Endothelial cell of umbilical vein (primary cell): ENCODE measurements at regions not wholly inside any gene's neighbourhood (a gene's known extent, or its start where the extent isn't known, plus 50 kb on each side); places are given as distances from the start of the nearest gene placed in this dataset.

ENCODE experiments used
- BruUV-seq: library from RNA; stranded (reverse); fragments of 400-500 nt; replicated peaks from 2 replicates; lab custom pipeline; 2021; lab: Mats Ljungman, UMichigan
- CTCF ChIA-PET: fragments of 300-600, 350-600 bp; sonication (Branson Sonifier 250); formaldehyde crosslinking; loops from one replicate; lab custom pipeline; 2021; ENCODE audit warnings: antibody characterized with exemption, inconsistent platforms; lab: Charles Lee
- POLR2A ChIA-PET: fragments of 300-600, 350-600 bp; sonication (Branson Sonifier 250); formaldehyde crosslinking; loops from one replicate; lab custom pipeline; 2021; ENCODE audit warnings: antibody characterized with exemption, inconsistent platforms; lab: Charles Lee
- DNase-seq: peaks from one replicate; pipeline ENCODE4 v3.0.0-alpha.2; 2011; ENCODE audit warnings: low read depth, low spot score
- FAIRE-seq: peaks from 2 replicates; lab custom pipeline; 2011; peaks lifted over from hg19 to GRCh38; lab: Jason Lieb, UNC
- H2AFZ ChIP-seq: 2 replicates; pipeline ENCODE4 v1.6.0; 2012; ENCODE audit warnings: low read depth, low read length, control low read depth, inconsistent platforms
- H3K27ac ChIP-seq: 2 replicates; pipeline ENCODE4 v1.5.1; 2011; ENCODE audit warnings: low read depth, mild to moderate bottlenecking, control low read depth, low read length, moderate library complexity; ENCODE audit not compliant: insufficient read depth
- H3K27me3 ChIP-seq, 2 experiments: 2 replicates each; pipeline versions ENCODE4 v1.6.0 to v1.6.1; 2011; ENCODE audit warnings: low read length in 2 of 2, mixed read lengths in 1 of 2; ENCODE audit not compliant: control insufficient read depth in 2 of 2, insufficient read depth in 2 of 2
- H3K36me3 ChIP-seq, 2 experiments: 2 replicates in 1 of 2; 3 replicates in 1 of 2; pipeline ENCODE4 v1.5.1; 2011; ENCODE audit warnings: low read length in 2 of 2, mild to moderate bottlenecking in 1 of 2, moderate library complexity in 1 of 2; ENCODE audit not compliant: control insufficient read depth in 2 of 2, insufficient read depth in 2 of 2; ENCODE audit errors: extremely low read depth in 1 of 2
- H3K4me1 ChIP-seq: 3 replicates; pipeline ENCODE4 v1.5.1; 2011; ENCODE audit warnings: mild to moderate bottlenecking, low read length; ENCODE audit not compliant: control insufficient read depth, insufficient read depth; ENCODE audit errors: extremely low read depth
- H3K4me2 ChIP-seq: 2 replicates; pipeline ENCODE4 v1.6.1; 2011; ENCODE audit warnings: low read length, control low read depth, mixed read lengths; ENCODE audit not compliant: insufficient read depth
- H3K4me3 ChIP-seq, 3 experiments: fragments of 200-600 bp in 1 of 3; sonication (generic), shearing (Covaris generic) in 1 of 3; replicated peaks in 1 of 3; 2 replicates each; pipeline ENCODE4 v1.5.1; 2011 to 2016; ENCODE audit warnings: control low read depth in 3 of 3, low read length in 3 of 3, mild to moderate bottlenecking in 2 of 3, inconsistent platforms in 1 of 3, low read depth in 1 of 3, moderate library complexity in 1 of 3; ENCODE audit not compliant: insufficient read depth in 1 of 3
- H3K79me2 ChIP-seq: 2 replicates; pipeline ENCODE4 v1.6.0; 2012; ENCODE audit warnings: low read length, inconsistent platforms; ENCODE audit not compliant: control insufficient read depth, insufficient read depth
- H3K9ac ChIP-seq: replicated peaks from 2 replicates; pipeline ENCODE3; 2011; ENCODE audit warnings: low read length, control low read depth; ENCODE audit not compliant: insufficient read depth; ENCODE audit errors: extremely low read depth
- H3K9me1 ChIP-seq: replicated peaks from 3 replicates; pipeline ENCODE4 v1.6.0; 2011; ENCODE audit warnings: mild to moderate bottlenecking, low read length; ENCODE audit not compliant: control insufficient read depth, insufficient read depth; ENCODE audit errors: extremely low read depth
- H3K9me3 ChIP-seq: replicated peaks from 2 replicates; pipeline ENCODE4 v1.5.1; 2012; ENCODE audit warnings: low read length, inconsistent platforms; ENCODE audit not compliant: control insufficient read depth, insufficient read depth
- H4K20me1 ChIP-seq: replicated peaks from 2 replicates; pipeline ENCODE3; 2011; ENCODE audit warnings: mild to moderate bottlenecking, low read length; ENCODE audit not compliant: control insufficient read depth, insufficient read depth; ENCODE audit errors: extremely low read depth
- CTCF ChIP-seq, 2 donors: IDR thresholded peaks; 1 replicate in 1 of 2; 2 replicates in 1 of 2; pipeline ENCODE4 v1.5.1; 2011; ENCODE audit warnings: low read length in 2 of 2, mild to moderate bottlenecking in 2 of 2, moderate library complexity in 2 of 2, control low read depth in 1 of 2, inconsistent platforms in 1 of 2, low read depth in 1 of 2; ENCODE audit not compliant: insufficient read depth in 1 of 2; ENCODE audit errors: extremely low read depth in 1 of 2
- EZH2 ChIP-seq: IDR thresholded peaks from 2 replicates; pipeline ENCODE4 v1.6.1; 2012; ENCODE audit warnings: borderline replicate concordance, low read depth, mild to moderate bottlenecking, moderate library complexity, low read length, inconsistent platforms; ENCODE audit not compliant: severe bottlenecking
- FOS ChIP-seq: IDR thresholded peaks from 2 replicates; pipeline ENCODE4 v1.6.1; 2011; ENCODE audit warnings: mild to moderate bottlenecking, low read length, moderate library complexity, borderline replicate concordance; ENCODE audit not compliant: insufficient read depth
- GATA2 ChIP-seq: IDR thresholded peaks from 2 replicates; pipeline ENCODE4 v1.7.0; 2011; ENCODE audit warnings: low read depth, mild to moderate bottlenecking, moderate library complexity, mixed read lengths, low read length; ENCODE audit not compliant: insufficient read length, insufficient read depth
- JUN ChIP-seq: IDR thresholded peaks from 2 replicates; pipeline ENCODE4 v1.6.1; 2011; ENCODE audit warnings: borderline replicate concordance, low read depth; ENCODE audit not compliant: insufficient read length, insufficient read depth
- MYC ChIP-seq: IDR thresholded peaks from one replicate; pipeline ENCODE4 v1.6.1; 2011; ENCODE audit warnings: mild to moderate bottlenecking, low read depth, low read length
- POLR2A ChIP-seq: IDR thresholded peaks from 2 replicates; pipeline ENCODE4 v1.6.1; 2012; ENCODE audit warnings: low read depth, mild to moderate bottlenecking, control low read depth, low read length
- POLR2AphosphoS5 ChIP-seq: IDR thresholded peaks from 2 replicates; pipeline ENCODE4 v1.6.1; 2012; ENCODE audit warnings: low read depth, mild to moderate bottlenecking, control low read depth, low read length, moderate library complexity; ENCODE audit not compliant: insufficient read depth
- dilution Hi-C: fragments of 300-500 bp; cut with MboI; formaldehyde crosslinking; loops from one replicate; pipeline ENCODE4 v1.15.0; 2019; ENCODE audit warnings: low sequenced_read_pairs; ENCODE audit not compliant: extremely low pct_ligation_motif_present
- intact Hi-C: fragments of 100-400 bp; cut with micrococcal nuclease; formaldehyde crosslinking; loops from one replicate; pipeline ENCODE4 v1.10.0; 2022
- TF ChIP-seq, protein P1 (sequence below): IDR thresholded peaks from 2 replicates; pipeline ENCODE4 v1.6.1; 2011; ENCODE audit not compliant: insufficient read depth, insufficient read length

GRCh38 chr20:6921717-6922386, 154.4 kb downstream of the BMP2 start:
- no peaks in the 10 kb centered on the region for H3K4me1 ChIP-seq
- no peak overlapping the region for H3K4me2 ChIP-seq
- H4K20me1 ChIP-seq = no peaks in the 10 kb centered on the region
- no peak for DNase-seq
- dilution Hi-C loops = no loop called here
- no TSS peak for BruUV-seq
- H3K9me1 ChIP-seq = no peaks in the 10 kb centered on the region
- FAIRE-seq = no peak
- no peaks in the 10 kb centered on the region for H3K79me2 ChIP-seq
- H3K27ac ChIP-seq = no peak overlapping the region
- ChIA-PET POLR2A (no interaction called here), CTCF (interaction anchor here (2.0 kb wide), 1 partner anchor 15 kb away, joined by 4 read pairs; no protein-coding TSS in a partner anchor)
- no peak overlapping the region for H3K4me3 ChIP-seq
- no peaks in the 10 kb centered on the region for H3K9me3 ChIP-seq
- TF ChIP-seq POLR2AphosphoS5 (no peak), FOS (no peak), GATA2 (no peak), EZH2 (no peak), CTCF (IDR thresholded peaks at IDR 0.05; ENCODE audit: extremely low read depth in 1 of 2, insufficient read depth in 1 of 2, low read depth in 1 of 2, low read length in 2 of 2) (no peak), JUN (no peak), MYC (no peak), POLR2A (no peak)
- TF ChIP-seq, protein P1, sequence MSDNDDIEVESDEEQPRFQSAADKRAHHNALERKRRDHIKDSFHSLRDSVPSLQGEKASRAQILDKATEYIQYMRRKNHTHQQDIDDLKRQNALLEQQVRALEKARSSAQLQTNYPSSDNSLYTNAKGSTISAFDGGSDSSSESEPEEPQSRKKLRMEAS = no peak
- H3K27me3 ChIP-seq = no peaks in the 10 kb centered on the region
- intact Hi-C loops = no loop called here
- no peak overlapping the region for H3K9ac ChIP-seq
- H2AFZ ChIP-seq = no peak overlapping the region
- H3K36me3 ChIP-seq = no peaks in the 10 kb centered on the region
